ENCODE measurements at regions not wholly inside any gene's neighbourhood (a gene's known extent, or its start where the extent isn't known, plus 50 kb on each side); places are given as distances from the start of the nearest gene placed in this dataset.

DNA sequence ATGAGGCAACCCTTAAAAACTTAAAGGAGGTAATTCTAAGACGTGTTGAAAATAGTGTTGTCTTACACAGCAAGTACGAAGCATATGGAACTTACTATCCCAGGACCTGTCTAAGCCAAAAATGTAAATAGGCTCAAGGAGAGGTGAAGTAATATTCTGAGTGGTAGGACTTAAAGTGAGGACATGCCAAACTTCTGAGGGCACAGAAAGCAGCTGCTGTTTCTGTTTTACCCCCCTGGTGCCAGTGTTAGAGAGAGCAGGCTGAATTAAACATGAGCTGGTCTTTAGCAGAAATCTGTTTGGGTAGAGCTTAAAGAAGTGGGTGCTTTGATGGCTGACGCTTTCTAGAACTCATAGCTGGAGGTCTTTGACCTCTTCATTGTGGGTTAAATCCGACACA lies 149.7 kb upstream of the NPHP3 start:
- Histone ChIP-seq H3K4me3 (no peak overlapping the region), H3K9me2 (replicated peaks; ENCODE audit: insufficient read depth) (no peaks in the 10 kb centered on the region), H3K4me1 (ENCODE audit: insufficient read depth) (no peaks in the 10 kb centered on the region), H3K4me2 (no peak overlapping the region), H3K79me2 (no peaks in the 10 kb centered on the region), H2AFZ (no peak overlapping the region), H3K36me3 (replicated peaks; ENCODE audit: insufficient read depth, low read depth) (no peaks in the 10 kb centered on the region), H4K20me1 (ENCODE audit: insufficient read depth, poor library complexity, severe bottlenecking) (no peaks in the 10 kb centered on the region), H3K27ac (no peak overlapping the region), H3K27me3 (no peaks in the 10 kb centered on the region), H3K9me3 (ENCODE audit: low read depth) (no peaks in the 10 kb centered on the region)
- TF ChIP-seq EZH2phosphoT487 (IDR thresholded peaks at IDR 0.05; ENCODE audit: low read depth, severe bottlenecking, unreplicated experiment) (no peak), EZH2 (IDR thresholded peaks at IDR 0.05; ENCODE audit: borderline replicate concordance) (no peak)
- TF ChIP-seq, protein P1, sequence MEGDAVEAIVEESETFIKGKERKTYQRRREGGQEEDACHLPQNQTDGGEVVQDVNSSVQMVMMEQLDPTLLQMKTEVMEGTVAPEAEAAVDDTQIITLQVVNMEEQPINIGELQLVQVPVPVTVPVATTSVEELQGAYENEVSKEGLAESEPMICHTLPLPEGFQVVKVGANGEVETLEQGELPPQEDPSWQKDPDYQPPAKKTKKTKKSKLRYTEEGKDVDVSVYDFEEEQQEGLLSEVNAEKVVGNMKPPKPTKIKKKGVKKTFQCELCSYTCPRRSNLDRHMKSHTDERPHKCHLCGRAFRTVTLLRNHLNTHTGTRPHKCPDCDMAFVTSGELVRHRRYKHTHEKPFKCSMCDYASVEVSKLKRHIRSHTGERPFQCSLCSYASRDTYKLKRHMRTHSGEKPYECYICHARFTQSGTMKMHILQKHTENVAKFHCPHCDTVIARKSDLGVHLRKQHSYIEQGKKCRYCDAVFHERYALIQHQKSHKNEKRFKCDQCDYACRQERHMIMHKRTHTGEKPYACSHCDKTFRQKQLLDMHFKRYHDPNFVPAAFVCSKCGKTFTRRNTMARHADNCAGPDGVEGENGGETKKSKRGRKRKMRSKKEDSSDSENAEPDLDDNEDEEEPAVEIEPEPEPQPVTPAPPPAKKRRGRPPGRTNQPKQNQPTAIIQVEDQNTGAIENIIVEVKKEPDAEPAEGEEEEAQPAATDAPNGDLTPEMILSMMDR (IDR thresholded peaks at IDR 0.05; ENCODE audit: poor library complexity): no peak
- DNase-seq (ENCODE audit: low spot score): no peak
- 90% methylated on average over 4 of the region's 4 CpGs for WGBS (ENCODE audit: low lambda C conversion rate, missing lambda C conversion rate)

- H3K4me2 ChIP-seq: no peak overlapping the region
- no peak overlapping the region for H3K27ac ChIP-seq
- H3K4me1 ChIP-seq (ENCODE audit: insufficient read depth): no peaks in the 10 kb centered on the region
- no peaks in the 10 kb centered on the region for H3K79me2 ChIP-seq
- H3K4me3 ChIP-seq: no peak overlapping the region
- H2AFZ ChIP-seq: no peak overlapping the region
- H3K27me3 ChIP-seq: no peaks in the 10 kb centered on the region
- TF ChIP-seq EZH2phosphoT487 (IDR thresholded peaks at IDR 0.05; ENCODE audit: low read depth, severe bottlenecking, unreplicated experiment): no peak
- no peaks in the 10 kb centered on the region for H3K9me3 ChIP-seq (ENCODE audit: low read depth)
- WGBS (ENCODE audit: low lambda C conversion rate, missing lambda C conversion rate): 75% methylated on average over 4 of the region's 4 CpGs
- DNase-seq (ENCODE audit: low spot score): no peak
- H4K20me1 ChIP-seq (ENCODE audit: insufficient read depth, poor library complexity, severe bottlenecking): no peaks in the 10 kb centered on the region
- H3K36me3 ChIP-seq (replicated peaks; ENCODE audit: insufficient read depth, low read depth): no peaks in the 10 kb centered on the region
- H3K9me2 ChIP-seq (replicated peaks; ENCODE audit: insufficient read depth): no peaks in the 10 kb centered on the region
Measured at GRCh38 chr3:132870541-132870940, 148.3 kb upstream of the NPHP3 start.

DNA sequence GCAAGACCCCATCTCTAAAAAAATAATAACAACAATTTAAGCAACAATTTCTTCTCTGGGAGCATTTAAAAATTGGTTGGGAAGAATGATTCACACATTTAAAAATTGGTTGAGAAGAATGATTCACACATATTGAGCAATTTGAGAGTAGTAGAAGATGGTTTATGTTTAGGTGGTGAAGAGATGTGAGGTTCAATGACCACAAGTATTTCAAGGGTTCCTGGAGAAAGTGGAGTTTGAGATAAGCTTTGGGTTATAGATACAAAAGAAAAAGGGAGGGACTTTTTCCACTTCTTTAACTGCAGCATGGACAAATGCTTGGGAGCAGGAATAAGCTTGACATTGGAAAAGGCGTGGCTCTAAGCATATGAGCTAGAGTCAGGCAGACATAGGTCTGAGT lies 145.7 kb upstream of the NPHP3 start:
- Histone ChIP-seq H3K4me2 (no peak overlapping the region), H3K4me3 (no peak overlapping the region), H2AFZ (no peak overlapping the region), H3K4me1 (ENCODE audit: insufficient read depth) (no peaks in the 10 kb centered on the region), H4K20me1 (ENCODE audit: insufficient read depth, poor library complexity, severe bottlenecking) (no peaks in the 10 kb centered on the region), H3K9me2 (replicated peaks; ENCODE audit: insufficient read depth) (no peaks in the 10 kb centered on the region), H3K9me3 (ENCODE audit: low read depth) (no peaks in the 10 kb centered on the region), H3K36me3 (replicated peaks; ENCODE audit: insufficient read depth, low read depth) (no peaks in the 10 kb centered on the region), H3K27ac (no peak overlapping the region), H3K27me3 (no peaks in the 10 kb centered on the region), H3K79me2 (no peaks in the 10 kb centered on the region)
- TF ChIP-seq EZH2 (IDR thresholded peaks at IDR 0.05; ENCODE audit: borderline replicate concordance) (no peak), EZH2phosphoT487 (IDR thresholded peaks at IDR 0.05; ENCODE audit: low read depth, severe bottlenecking, unreplicated experiment) (no peak)
- TF ChIP-seq, protein P1 (IDR thresholded peaks at IDR 0.05; ENCODE audit: poor library complexity): no peak
- DNase-seq (ENCODE audit: low spot score): no peak
- WGBS (ENCODE audit: low lambda C conversion rate, missing lambda C conversion rate): 100% methylated on average over 1 of the region's 1 CpG

DNA sequence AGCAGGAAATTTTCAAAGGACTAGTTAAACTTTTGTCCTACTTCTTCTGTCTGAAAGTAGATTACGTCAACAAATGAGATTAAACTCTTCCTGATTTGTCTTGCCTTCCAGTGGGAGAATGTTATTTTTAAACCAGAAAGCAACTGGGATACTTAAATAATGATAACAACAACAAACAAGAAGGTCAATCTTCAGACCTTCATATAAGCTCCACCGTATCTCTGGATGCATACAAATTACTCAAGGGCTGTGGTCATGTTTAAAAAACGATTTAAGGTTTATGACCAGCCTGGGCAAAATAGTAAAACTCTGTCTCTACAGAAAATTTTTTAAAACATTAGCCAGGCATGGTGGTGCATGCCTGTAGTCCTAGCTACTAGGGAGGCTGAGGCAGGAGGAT lies 145.3 kb upstream of the NPHP3 start:
- no peaks in the 10 kb centered on the region for H3K9me2 ChIP-seq (replicated peaks; ENCODE audit: insufficient read depth)
- no peak overlapping the region for H3K27ac ChIP-seq
- H3K79me2 ChIP-seq: no peaks in the 10 kb centered on the region
- no peak overlapping the region for H3K4me3 ChIP-seq
- DNase-seq (ENCODE audit: low spot score): no peak
- no peaks in the 10 kb centered on the region for H3K36me3 ChIP-seq (replicated peaks; ENCODE audit: insufficient read depth, low read depth)
- H3K4me1 ChIP-seq (ENCODE audit: insufficient read depth): no peaks in the 10 kb centered on the region
- TF ChIP-seq, protein P1 (IDR thresholded peaks at IDR 0.05; ENCODE audit: poor library complexity): no peak
- TF ChIP-seq EZH2phosphoT487 (IDR thresholded peaks at IDR 0.05; ENCODE audit: low read depth, severe bottlenecking, unreplicated experiment): no peak
- TF ChIP-seq EZH2 (IDR thresholded peaks at IDR 0.05; ENCODE audit: borderline replicate concordance): no peak
- no peak overlapping the region for H3K4me2 ChIP-seq
- no peaks in the 10 kb centered on the region for H3K27me3 ChIP-seq
- no peaks in the 10 kb centered on the region for H4K20me1 ChIP-seq (ENCODE audit: insufficient read depth, poor library complexity, severe bottlenecking)
- WGBS (ENCODE audit: low lambda C conversion rate, missing lambda C conversion rate): 54% methylated on average over 3 of the region's 3 CpGs
- H3K9me3 ChIP-seq (ENCODE audit: low read depth): no peaks in the 10 kb centered on the region
- H2AFZ ChIP-seq: no peak overlapping the region

Measured in hepatocyte (in vitro differentiated cells).